ENCODE measurements at regions not wholly inside any gene's neighbourhood (a gene's known extent, or its start where the extent isn't known, plus 50 kb on each side); places are given as distances from the start of the nearest gene placed in this dataset.

- no peak for TF ChIP-seq GATA2 (IDR thresholded peaks at IDR 0.05; ENCODE audit: low read depth, low read length)
- no peak for TF ChIP-seq GATA3 (IDR thresholded peaks at IDR 0.05; ENCODE audit: low read depth, low read length)
Observed at GRCh38 chr4:53686521-53686920, 95.2 kb upstream of the LNX1 start.
